Left renal cortex interstitium (tissue), 4 donors: ENCODE measurements at regions not wholly inside any gene's neighbourhood (a gene's known extent, or its start where the extent isn't known, plus 50 kb on each side); places are given as distances from the start of the nearest gene placed in this dataset.
"Not testable (repeated sequence)": the region's sequence is repeated elsewhere in the genome, so short reads cannot be mapped to it uniquely, and the experiment has no call there.

Experiments used
- DNase-seq, 4 donors: peaks; one replicate each; pipeline ENCODE4 v3.0.0-alpha.2; 2013; ENCODE audit warnings: low read depth in 4 of 4, low spot score in 2 of 4, missing footprints in 1 of 4

DNA sequence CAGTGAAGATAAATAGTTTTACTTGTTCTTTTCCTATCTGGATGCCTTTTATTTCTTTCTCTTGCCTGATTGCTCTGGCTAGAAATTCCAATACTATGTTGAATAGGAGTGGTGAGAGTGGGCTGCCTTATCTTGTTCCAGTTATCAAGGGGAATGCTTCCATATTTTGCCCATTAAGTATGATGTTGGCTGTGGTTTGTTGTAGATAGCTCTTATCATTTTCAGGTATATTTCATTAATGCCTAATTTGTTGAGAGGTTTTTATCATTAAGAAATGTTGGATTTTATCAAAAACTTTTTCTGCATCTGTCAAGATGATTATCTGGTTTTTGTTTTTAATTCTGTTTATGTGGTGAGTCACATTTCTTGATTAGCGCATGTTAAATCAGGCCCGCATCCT is 655.8 kb downstream of the NUP35 start:
- DNase-seq, result no peak

DNA sequence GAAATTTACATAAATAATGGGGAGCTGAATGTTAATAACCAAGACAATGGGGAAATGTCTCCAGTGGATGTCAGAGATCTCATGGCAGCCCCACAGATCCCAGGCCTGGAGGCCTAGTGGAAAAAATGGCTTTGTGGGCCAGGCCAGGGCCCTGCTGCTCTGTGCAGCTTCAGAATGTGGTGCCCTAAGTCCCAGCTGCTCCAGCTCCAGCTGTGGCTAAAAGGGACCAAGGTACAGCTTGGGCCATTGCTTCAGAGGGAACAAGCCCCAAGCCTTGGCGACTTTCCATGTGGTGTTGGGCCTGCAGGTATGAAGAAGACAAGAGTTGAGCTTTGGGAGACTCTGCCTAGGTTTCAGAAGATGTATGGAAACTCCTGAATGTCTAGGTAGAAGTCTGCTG is 658.2 kb downstream of the NUP35 start:
- DNase-seq, result no peak

DNA sequence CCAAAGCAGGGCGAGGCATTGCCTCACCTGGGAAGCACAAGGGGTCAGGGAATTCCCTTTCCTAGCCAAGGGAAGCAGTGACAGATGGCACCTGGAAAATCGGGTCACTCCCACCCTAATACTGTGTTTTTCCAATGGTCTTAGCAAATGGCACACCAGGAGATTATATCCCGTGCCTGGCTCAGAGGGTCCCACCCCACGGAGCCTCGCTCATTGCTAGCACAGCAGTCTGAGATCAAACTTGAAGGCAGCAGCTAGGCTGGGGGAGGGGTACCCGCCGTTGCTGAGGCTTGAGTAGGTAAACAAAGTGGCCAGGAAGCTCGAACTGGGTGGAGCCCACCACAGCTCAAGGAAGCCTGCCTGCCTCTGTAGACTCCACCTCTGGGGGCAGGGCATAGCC is 664.6 kb downstream of the NUP35 start:
- DNase-seq, result not testable (repeated sequence)

DNA sequence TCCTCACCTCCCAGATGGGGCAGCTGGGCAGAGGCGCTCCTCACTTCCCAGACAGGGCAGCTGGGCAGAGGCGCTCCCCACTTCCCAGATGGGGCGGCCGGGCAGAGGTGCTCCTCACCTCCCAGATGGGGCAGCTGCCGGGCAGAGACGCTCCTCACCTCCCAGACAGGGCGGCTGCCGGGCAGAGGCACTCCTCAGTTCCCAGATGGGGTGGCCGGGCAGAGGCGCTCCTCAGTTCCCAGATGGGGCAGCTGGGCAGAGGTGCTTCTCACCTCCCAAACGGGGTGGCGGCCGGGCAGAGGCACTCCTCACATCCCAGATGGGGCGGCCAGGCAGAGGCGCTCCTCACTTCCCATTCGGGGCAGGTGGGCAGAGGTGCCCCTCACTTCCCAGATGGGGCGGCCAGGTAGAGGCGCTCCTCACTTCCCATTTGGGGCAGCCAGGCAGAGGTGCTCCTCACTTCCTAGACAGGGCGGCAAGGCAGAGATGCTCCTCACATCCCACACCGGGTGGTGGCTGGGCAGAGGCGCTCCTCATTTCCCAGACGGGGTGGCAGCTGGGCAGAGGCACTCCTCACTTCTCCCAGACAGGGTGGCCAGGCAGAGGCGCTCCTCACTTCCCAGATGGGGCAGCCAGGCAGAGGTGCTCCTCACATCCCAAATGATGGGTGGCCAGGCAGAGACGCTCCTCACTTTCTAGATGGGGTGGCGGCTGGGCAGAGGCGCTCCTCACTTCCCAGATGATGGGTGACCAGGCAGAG is 668.1 kb downstream of the NUP35 start:
- not testable (repeated sequence) for DNase-seq

DNA sequence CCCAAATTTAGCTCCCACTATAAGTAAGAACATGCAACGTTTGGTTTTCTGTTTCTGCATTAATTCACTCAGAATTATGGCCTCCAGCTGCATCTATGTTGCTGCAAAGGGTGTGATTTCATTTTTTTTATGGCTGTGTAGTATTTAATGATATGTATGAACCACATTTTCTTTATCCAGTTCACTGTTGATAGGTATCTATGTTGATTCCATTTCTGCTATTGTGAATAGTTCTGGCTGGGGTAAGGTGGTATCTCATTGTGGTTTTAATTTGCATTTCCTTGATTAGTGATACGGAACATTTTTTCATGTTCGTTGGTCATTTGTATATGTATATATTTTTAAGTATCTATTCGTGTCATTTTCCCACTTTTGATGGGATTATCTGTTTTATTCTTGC is 674.3 kb downstream of the NUP35 start:
- DNase-seq, result no peak

DNA sequence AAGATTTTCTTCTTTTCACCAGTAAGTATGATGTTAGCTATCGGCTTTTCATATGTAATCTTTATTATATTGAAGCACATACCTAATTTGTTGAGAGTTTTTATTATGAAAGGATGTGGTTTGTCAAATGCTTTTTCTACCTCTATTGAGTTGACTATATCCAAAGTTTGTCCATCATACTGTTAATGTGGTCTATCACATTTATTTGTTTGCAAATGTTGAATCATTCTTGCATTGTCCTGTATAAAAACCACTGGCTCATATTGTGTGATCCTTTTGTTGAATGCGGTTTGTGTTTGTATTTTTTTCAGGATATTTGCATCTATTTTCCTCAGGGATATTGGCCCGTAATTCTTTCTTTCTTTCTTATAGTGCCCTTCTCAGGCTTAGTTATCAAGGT is 675.5 kb downstream of the NUP35 start:
- no peak for DNase-seq

DNA sequence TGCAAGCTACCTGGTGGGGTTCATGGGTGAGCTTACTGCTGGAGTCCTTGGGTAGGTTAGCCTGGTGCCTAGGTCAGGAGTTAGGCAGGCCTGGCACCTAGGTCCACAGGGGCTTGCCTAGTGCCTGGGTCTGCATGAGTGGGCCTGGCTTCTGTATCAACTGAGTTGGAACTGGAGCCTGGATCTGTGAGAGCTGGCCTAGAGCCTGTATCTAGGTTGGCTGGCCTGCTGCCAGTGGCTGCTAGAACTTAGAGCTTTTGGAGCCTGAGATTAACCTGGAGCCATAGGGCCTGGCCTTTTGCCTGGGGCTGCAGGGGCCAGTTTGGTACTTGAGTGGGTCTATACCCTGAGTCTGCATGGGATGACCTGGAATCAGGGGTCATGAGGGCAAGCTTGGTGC is 679.4 kb downstream of the NUP35 start:
- no peak for DNase-seq

DNA sequence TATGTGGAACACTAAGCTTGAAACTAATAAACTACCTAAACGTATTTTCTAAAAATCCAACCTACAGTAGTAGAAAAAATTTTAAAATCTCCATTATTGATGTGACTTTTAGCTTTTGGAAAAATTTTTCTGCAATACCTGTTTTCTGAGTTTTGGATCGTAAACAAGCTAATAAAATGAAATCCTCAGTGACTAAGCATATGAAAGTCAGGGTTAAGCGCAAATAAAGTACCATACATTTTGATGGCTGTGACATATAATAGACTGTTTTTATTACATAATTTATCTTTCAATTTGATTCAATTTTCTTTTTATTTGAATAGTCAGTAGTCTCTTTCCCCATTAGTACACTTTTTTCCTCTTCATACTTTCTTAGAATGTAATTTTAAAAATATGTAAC is 683.6 kb downstream of the NUP35 start:
- DNase-seq, result no peak

DNA sequence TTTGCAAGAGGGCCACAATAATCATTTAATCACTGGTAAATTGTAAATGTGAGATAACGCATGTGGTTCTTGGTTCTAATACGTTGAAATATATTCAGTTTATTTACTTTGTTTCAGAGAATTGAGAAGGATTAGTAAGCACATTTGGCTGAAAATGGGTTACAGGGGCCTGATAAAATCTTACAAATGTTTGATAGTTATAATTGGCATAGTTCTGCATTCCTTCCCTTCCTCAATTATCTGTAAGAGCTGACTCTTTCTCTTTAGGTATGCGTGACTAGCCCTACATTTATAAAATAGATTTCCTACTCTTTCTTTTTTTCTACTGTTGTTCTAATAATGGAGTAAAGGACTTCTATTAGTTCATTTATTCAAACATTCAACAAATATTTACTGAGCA is 685.2 kb downstream of the NUP35 start:
- no peak for DNase-seq

DNA sequence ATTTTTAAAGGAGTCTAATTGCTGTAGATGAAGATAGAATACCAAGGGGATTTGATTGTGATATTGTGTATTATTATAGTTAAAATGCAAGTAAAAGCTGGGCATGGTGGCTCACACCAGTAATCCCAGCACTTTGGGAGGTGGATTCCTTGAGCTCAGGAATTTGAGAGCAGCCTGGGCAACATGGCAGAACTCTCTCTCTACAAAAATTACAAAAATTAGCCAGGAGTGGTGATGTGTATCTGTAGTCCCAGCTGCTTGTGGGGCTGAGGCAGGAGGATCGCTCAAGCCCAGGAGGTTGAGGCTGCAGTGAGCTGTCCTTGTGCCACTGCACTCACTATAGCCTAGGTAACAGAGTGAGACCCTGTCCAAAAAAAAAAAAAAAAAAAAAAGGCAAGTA is 687.0 kb downstream of the NUP35 start:
- no peak for DNase-seq

DNA sequence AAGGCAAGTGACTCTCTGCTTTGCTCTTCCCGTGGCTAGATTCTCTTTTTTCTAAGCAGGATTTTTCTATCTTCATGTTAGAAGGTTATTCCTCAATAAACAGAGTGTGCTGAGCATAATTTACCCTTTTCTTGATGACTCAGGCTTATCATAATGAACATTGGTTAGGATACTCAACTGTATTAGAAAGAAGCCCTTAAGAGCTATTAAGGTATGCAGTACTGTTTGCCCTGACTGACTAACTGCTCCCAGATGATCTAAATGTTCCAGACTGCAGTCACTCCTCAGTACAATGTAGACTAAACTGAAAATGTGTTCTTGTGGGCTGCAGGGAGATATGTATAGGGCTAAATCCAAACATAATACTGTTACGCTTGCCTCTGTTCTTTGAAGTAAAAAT is 687.8 kb downstream of the NUP35 start:
- DNase-seq, result no peak

DNA sequence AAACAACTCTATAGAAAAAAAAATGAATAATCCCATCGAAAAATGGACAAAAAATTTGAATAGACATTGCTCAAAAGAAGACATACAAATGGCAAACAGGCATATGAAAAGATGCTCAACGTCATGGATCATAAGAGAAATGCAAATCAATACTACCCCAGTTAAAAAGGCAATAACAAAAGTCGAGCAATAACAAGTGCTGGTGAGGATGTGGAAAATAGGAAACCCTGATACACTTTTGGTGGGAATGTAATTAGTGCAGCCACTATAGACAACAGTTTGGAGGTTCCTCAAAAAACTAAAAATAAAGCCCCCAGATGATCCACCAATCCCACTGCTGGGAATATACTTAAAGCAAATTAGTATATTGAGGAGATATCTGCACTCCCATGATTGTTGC is 701.5 kb downstream of the NUP35 start:
- no peak for DNase-seq

DNA sequence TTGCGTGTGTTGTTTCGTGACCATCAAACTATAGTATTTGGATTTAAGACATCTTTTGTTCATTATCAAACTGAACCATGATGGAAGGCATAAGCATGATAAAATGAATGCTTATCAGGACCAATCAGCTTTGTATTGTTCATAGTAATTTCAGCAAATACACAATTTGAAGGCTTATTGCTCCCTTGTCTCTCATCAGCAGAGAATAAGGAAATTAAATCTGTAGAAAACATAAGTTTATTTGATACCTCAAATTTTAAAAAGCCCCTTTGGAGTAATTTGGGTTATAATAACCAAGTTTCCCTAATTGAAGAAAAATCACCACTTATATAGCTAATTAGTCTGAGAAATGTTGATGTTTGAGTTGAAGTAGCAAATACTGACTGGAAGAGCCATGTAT is 705.7 kb downstream of the NUP35 start:
- DNase-seq, result no peak

DNA sequence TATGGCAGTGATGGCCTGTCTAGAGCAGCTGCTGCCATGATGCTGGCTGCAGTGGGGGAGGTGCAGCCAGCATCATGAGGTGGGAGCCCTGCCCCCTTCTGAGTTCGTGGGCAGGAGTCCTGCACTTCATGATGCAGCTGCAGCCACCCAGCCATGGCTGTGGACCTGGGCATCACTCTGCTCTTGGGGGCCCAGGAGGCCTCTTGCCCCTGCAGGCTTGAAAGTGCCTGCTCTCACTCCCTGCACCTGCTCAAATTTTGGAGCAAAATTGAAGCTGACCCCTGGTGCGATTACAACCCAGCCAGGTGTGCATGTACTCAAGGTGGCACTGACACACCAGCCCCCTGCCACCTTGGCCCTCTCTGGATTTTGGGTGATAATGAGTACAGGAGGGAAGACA is 712.9 kb downstream of the NUP35 start:
- DNase-seq, result no peak

DNA sequence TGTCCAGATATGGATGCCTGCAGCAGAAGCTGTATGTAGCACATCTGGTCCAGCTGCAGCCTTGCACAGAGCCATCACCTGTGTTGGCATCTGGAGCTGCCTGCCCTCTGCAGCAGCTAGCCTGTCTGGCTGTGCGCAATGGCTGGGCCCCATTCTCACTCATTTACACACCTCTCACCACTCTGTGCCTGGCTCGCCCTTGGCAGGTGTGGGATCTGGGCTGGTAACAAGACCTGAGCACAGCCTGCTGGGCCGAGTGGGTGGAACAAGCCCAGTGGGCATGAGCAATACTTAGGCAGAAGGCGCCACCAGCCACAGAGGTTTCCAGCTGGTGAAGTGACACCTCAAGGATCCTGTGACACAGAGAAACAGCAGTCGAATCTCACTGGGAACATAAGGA is 714.1 kb downstream of the NUP35 start:
- no peak for DNase-seq

DNA sequence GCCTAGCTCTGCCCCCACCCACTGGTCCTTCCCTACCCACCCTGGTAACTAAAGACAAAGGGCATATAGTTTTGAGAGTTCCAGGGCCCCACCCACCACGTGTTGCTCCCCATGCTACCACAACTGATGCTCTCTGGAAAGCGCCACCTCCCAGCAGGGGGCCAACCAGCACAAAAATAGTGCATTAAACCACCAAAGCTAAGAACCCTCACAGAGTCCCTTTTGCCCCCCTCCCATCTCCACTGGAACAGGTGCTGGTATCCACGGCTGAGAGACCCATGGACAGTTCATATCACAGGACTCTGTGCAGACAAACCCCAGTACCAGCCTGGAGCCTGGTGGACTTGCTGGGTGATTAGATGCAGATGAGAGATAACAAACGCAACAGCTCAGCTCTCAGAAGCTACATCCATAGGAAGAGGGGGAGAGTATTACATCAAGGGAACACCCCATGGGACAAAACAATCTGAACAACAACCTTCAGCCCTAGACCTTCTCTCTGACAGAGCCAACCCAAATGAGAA is 715.9 kb downstream of the NUP35 start:
- DNase-seq, result no peak

DNA sequence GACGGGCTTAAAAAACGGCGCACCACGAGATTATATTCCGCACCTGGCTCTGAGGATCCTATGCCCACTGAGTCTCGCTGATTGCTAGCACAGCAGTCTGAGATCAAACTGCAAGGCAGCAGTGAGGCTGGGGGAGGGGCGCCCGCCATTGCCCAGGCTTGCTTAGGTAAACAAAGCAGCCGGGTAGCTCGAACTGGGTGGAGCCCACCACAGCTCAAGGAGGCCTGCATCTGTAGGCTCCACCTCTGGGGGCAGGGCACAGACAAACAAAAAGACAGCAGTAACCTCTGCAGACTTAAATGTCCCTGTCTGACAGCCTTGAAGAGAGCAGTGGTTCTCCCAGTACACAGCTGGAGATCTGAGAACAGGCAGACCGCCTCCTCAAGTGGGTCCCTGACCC is 725.6 kb downstream of the NUP35 start:
- not testable (repeated sequence) for DNase-seq

DNA sequence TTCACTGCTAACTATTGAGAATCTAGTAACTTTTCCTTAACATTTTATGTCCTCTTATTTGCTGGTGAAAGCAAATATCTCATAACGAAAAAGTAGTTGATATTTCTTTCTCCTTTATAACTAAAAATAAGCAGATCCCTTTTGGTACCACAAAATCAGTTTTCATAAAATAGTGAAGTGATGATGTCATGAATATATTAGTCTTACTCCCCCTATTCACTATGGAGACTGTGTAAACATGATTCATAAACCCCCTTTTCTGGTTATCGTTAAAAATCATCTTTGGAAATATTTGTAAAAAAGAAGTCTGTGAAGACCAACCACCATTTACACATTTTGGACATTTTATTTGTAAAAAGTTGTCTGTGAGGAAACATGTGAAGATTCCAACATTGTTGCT is 734.9 kb downstream of the NUP35 start:
- no peak for DNase-seq

DNA sequence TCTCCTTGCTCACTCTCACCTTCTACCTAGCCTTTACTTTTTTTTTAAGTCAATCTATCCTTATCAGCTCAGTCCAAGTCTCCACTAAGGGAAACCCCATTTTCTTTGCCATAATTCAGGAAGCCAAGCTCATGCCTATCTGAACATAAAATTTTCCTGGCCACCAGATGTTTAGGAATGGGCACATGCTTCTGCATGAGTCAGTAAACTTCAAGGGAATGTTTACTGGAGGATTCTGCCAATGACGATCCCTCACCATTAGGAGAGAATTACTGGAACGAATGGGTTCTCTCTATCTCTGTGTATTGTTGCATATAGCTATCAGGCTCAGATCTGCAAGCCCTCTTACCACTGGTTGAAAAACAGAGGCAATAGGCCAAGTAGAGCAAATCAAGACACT is 731.7 kb upstream of the ZNF804A start:
- no peak for DNase-seq

DNA sequence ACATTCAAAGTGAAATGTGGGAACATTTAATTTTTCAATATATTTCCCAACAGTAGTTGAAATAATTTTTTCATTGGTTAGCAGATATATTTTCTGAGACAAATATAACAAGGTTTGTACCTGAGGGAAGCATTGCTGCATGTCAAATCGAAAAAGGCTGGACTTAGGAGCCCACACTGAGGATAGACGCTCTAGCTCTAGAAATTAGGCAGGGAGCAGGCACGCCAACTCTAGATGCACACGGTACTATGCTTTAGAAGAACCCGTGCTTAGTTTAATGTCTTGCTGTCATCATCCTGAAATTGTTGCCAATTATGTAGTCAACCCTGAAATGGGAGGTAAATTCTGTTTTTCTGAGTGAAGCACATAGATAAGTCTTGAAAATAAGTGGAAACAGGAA is 731.1 kb upstream of the ZNF804A start:
- no peak for DNase-seq

DNA sequence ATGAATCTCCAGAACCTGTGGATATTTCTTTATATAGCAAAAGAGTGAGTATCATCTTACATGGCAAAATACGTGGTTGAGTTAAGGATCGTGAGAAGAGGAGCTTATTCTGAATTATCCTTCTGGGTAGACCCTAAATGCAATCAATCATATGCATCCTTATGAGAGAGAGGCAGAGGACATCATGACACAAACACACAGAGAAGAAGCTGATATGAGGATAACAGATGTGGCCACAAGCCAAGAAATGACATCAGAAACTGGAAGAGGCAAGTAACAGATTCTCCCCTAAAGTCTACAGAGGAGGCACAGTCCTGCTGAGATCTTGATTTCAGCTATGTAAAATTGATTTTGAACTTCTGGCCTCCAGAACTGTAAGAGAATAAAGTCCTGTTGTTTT is 730.2 kb upstream of the ZNF804A start:
- no peak for DNase-seq

DNA sequence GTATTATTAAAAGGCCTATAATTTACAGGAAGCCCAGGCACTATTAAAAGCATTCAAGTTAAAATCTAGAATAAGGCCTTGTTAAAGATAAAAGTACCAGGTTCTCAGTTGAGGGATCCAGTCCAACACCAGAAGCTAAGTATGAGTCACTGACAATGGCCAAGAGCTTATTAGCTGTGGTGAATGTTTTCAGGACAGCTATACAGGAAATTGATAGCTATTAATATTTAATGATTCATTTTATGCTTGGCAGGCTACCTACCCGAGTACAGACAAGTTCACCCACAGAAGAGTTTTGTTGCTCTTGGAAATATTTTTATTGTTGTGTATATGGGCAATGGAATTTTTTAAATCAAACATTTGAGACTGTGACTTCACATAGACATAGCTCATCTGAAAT is 729.6 kb upstream of the ZNF804A start:
- no peak for DNase-seq

DNA sequence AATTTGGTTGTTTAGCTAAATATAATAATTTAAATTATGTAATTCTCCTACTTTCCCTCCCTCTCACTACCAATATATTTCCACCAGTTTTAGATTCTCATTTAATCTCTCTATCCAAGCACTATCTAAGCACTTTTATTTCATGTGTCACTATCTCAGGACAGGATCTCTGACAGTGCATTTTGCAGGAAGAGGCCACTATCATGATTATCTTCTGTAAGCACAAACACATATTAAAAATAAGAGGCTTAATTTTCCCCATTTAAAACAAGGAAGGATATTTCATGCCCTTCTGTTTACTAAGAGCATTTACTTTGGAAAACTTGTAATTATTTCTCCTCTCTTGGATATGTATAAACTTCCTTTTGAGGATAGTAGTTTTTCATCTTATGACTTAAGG is 726.2 kb upstream of the ZNF804A start:
- no peak for DNase-seq
